Suprapubic skin (tissue), 4 donors: ENCODE measurements at regions not wholly inside any gene's neighbourhood (a gene's known extent, or its start where the extent isn't known, plus 50 kb on each side); places are given as distances from the start of the nearest gene placed in this dataset.
"Not testable (repeated sequence)": the region's sequence is repeated elsewhere in the genome, so short reads cannot be mapped to it uniquely, and the experiment has no call there.

Experiments used
- DNase-seq, 2 donors: peaks; one replicate each; pipeline ENCODE4 v3.0.0-alpha.2; 2019; ENCODE audit warnings: low spot score in 2 of 2
- H3K27ac ChIP-seq: fragments of 200-600 bp; sonication (generic); one replicate; pipeline ENCODE4 v1.5.1; 2019
- H3K27me3 ChIP-seq: fragments of 200-600 bp; sonication (generic); one replicate; pipeline ENCODE4 v1.5.1; 2019
- H3K36me3 ChIP-seq: fragments of 200-600 bp; sonication (generic); one replicate; pipeline ENCODE4 v1.5.1; 2019
- H3K4me1 ChIP-seq: fragments of 200-600 bp; sonication (generic); one replicate; pipeline ENCODE4 v1.5.1; 2019
- H3K4me3 ChIP-seq: fragments of 200-600 bp; sonication (generic); one replicate; pipeline ENCODE4 v1.5.1; 2019; ENCODE audit warnings: mild to moderate bottlenecking
- H3K9me3 ChIP-seq: fragments of 200-600 bp; sonication (generic); one replicate; pipeline ENCODE4 v1.5.1; 2019
- EP300 ChIP-seq: sonication (generic); formaldehyde crosslinking; IDR thresholded peaks from one replicate; pipeline ENCODE4 v1.6.1; 2017; ENCODE audit warnings: antibody characterized with exemption
- POLR2A ChIP-seq, 2 donors: fragments of 450-650 bp; IDR thresholded peaks; one replicate each; pipeline ENCODE4 v1.6.1; 2017; ENCODE audit warnings: antibody characterized with exemption in 2 of 2, mild to moderate bottlenecking in 2 of 2, moderate library complexity in 2 of 2
- POLR2AphosphoS5 ChIP-seq, 3 donors: sonication (generic); formaldehyde crosslinking; IDR thresholded peaks; one replicate each; pipeline ENCODE4 v1.6.1; 2017; ENCODE audit warnings: antibody characterized with exemption in 3 of 3
- WGBS: methylation state at CpG from one replicate; pipeline ENCODE4 v1.1.5; 2018; 5-methylcytosine and 5-hydroxymethylcytosine counted together
- TF ChIP-seq, protein P1 (sequence below), 2 donors: fragments of 200-600 bp in 1 of 2; fragments of 450-650 bp in 1 of 2; sonication (generic) in 1 of 2; IDR thresholded peaks; one replicate each; pipeline ENCODE4 v1.5.1; 2016 to 2019; ENCODE audit warnings: antibody characterized with exemption in 2 of 2, mild to moderate bottlenecking in 1 of 2, moderate library complexity in 1 of 2

DNA sequence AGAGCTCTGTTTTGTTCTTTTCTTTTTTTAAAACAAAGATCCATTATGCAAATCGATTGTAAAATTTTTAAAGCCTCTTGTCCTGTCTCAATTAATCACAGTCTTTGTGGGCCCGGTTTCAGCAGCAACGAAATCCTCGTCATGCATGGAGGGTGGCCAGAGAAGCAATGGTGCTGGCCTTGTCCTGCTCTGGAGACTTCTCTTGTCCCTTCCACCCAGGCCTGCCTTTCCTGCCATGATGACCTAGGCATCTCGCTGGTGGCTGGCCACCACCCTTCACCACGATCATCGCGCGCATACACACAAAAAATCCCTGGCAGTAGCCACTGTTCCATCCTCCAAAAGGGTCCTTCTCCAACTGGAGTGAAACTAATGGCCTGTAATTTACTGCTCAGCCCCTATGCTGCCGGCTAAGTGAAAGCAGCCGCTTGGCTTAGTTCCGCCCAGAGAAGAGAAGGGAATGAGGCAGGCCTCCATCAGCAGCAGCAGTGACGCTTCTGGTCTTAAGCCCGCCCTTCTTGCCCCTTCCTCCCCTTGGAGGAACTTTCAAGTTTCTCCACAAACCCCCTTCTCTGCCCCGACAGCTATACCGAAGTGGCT is 309.5 kb downstream of the NPHP4 start:
- Histone ChIP-seq H3K4me3 (no peak overlapping the region), H3K4me1 (peaks cover 27% of the 10 kb centered on the region), H3K9me3 (no peaks in the 10 kb centered on the region), H3K27ac (no peak overlapping the region), H3K36me3 (no peaks in the 10 kb centered on the region), H3K27me3 (no peaks in the 10 kb centered on the region)
- TF ChIP-seq POLR2A (IDR thresholded peaks at IDR 0.05) (no peak), EP300 (no peak), POLR2AphosphoS5 (IDR thresholded peaks at IDR 0.05) (no peak)
- TF ChIP-seq, protein P1, sequence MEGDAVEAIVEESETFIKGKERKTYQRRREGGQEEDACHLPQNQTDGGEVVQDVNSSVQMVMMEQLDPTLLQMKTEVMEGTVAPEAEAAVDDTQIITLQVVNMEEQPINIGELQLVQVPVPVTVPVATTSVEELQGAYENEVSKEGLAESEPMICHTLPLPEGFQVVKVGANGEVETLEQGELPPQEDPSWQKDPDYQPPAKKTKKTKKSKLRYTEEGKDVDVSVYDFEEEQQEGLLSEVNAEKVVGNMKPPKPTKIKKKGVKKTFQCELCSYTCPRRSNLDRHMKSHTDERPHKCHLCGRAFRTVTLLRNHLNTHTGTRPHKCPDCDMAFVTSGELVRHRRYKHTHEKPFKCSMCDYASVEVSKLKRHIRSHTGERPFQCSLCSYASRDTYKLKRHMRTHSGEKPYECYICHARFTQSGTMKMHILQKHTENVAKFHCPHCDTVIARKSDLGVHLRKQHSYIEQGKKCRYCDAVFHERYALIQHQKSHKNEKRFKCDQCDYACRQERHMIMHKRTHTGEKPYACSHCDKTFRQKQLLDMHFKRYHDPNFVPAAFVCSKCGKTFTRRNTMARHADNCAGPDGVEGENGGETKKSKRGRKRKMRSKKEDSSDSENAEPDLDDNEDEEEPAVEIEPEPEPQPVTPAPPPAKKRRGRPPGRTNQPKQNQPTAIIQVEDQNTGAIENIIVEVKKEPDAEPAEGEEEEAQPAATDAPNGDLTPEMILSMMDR (IDR thresholded peaks at IDR 0.05), result no peak
- no peak for DNase-seq
- 55% methylated on average over 16 of the region's 16 CpGs for WGBS

DNA sequence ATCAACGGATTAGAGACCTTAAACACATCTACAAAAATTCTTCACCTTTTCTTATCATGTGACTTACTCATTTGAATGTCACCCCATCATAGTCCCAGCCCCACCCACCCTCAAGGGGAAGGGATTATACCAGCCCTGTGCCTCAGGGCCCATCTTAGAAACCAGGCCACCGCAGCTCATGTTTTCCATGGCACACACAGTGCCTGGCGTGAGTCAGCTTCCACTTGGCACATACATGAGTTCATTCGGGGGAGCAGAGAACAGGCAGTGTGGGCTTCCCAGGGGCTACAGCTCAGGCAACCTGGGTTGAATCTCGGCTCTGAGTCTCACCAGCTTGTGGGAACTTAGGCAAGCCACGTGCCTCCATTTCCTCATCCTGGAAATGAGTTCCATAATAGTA is 310.6 kb downstream of the NPHP4 start:
- H3K27me3 ChIP-seq, result peaks cover under 1% of the 10 kb centered on the region
- no peaks in the 10 kb centered on the region for H3K36me3 ChIP-seq
- WGBS, result 44% methylated on average over 6 of the region's 6 CpGs
- H3K27ac ChIP-seq, result no peak overlapping the region
- no peak overlapping the region for H3K4me3 ChIP-seq
- no peak for DNase-seq
- no peaks in the 10 kb centered on the region for H3K9me3 ChIP-seq
- no peak for TF ChIP-seq EP300
- TF ChIP-seq POLR2A (IDR thresholded peaks at IDR 0.05), result no peak
- TF ChIP-seq, protein P1 (IDR thresholded peaks at IDR 0.05), result no peak
- TF ChIP-seq POLR2AphosphoS5 (IDR thresholded peaks at IDR 0.05), result no peak
- H3K4me1 ChIP-seq, result peaks cover 27% of the 10 kb centered on the region

DNA sequence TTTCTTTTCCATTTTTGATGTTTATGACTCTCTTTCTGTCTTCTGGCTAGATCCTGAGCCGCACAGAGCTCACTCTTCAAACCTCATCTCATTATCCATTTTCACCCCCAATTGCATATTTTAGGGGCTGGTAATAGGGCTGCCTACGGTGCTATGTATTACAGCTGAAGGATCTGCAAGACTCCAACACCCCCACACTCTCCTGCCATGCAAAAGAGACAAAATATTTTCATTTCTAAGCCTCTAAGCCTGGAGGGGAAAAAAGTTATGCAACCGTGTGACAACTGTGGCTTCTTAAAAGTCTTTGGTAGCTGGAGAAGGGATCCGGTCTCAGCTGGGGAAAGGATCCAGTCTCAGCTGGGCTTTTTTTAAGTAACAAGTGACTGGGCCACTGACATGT is 311.6 kb downstream of the NPHP4 start:
- H3K27me3 ChIP-seq, result peaks cover 8% of the 10 kb centered on the region
- H3K27ac ChIP-seq, result no peak overlapping the region
- H3K36me3 ChIP-seq, result no peaks in the 10 kb centered on the region
- peaks cover 27% of the 10 kb centered on the region for H3K4me1 ChIP-seq
- TF ChIP-seq, protein P1 (IDR thresholded peaks at IDR 0.05), result no peak
- TF ChIP-seq EP300 (no peak), POLR2AphosphoS5 (IDR thresholded peaks at IDR 0.05) (no peak), POLR2A (IDR thresholded peaks at IDR 0.05) (no peak)
- no peaks in the 10 kb centered on the region for H3K9me3 ChIP-seq
- 51% methylated on average over 4 of the region's 4 CpGs for WGBS
- DNase-seq, result peak in 1 of 2 donors; percentile 0
- H3K4me3 ChIP-seq, result no peak overlapping the region

DNA sequence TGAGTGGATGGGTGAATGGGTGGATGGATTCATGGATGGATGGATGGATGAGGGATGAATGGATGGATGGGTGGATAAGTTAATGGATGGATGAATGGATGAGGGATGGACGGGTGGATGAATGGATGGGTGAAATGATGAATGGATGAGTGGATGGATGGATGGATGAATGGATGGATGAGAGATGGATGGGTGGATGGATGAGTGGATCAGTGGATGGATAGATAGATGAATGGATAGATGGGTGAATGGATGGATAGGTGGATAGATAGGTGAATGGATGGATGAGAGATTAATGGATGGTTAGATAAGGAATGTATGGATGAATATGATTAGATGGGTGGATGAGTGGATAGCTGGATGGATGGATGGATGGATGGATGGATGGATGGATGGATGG is 313.5 kb downstream of the NPHP4 start:
- peaks cover 8% of the 10 kb centered on the region for H3K27me3 ChIP-seq
- no peak for DNase-seq
- H3K36me3 ChIP-seq, result no peaks in the 10 kb centered on the region
- no peaks in the 10 kb centered on the region for H3K9me3 ChIP-seq
- H3K4me1 ChIP-seq, result peaks cover 27% of the 10 kb centered on the region
- TF ChIP-seq POLR2A (IDR thresholded peaks at IDR 0.05), result no peak
- TF ChIP-seq EP300, result no peak
- no peak for TF ChIP-seq POLR2AphosphoS5 (IDR thresholded peaks at IDR 0.05)
- TF ChIP-seq, protein P1 (IDR thresholded peaks at IDR 0.05), result no peak
- H3K4me3 ChIP-seq, result no peak overlapping the region
- 87% methylated on average over 1 of the region's 1 CpG for WGBS
- no peak overlapping the region for H3K27ac ChIP-seq

DNA sequence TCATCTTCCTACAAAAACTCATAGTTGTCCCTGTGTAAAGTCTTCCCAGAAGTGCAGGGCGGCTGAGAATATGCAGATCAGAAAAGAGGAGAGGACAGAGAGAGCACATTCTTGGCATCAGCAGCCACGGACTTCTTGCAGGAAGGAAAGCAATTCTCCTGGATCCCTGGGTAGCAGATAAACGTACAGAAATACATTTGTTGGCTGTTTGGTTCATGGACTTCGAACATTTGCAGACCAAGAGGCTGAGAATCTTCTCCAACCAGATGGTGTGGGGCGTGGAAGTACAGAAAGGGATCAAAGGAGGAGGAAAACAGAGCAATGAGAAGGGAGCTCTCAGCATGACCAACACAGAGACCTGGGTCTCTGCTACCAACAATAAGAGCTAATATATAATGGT is 319.9 kb downstream of the NPHP4 start:
- not testable (repeated sequence) for H3K27ac ChIP-seq, H3K4me1 ChIP-seq, DNase-seq, H3K9me3 ChIP-seq, H3K4me3 ChIP-seq, H3K36me3 ChIP-seq
- WGBS, result 47% methylated on average over 5 of the region's 5 CpGs
- H3K27me3 ChIP-seq, result peaks cover 15% of the 10 kb centered on the region
